ENCODE measurements at regions not wholly inside any gene's neighbourhood (a gene's known extent, or its start where the extent isn't known, plus 50 kb on each side); places are given as distances from the start of the nearest gene placed in this dataset.
A peak's percentile ranks its signal among the peaks of the same experiment; 100 is the strongest.

GRCh38 chr1:184219414-184219813 lies 167.4 kb upstream of the C1orf21 start:
- DNase-seq (ENCODE audit: low read depth), result no peak

- no peak for DNase-seq (ENCODE audit: low read depth)
Measured at GRCh38 chr1:184219883-184220282, 166.9 kb upstream of the C1orf21 start.

- DNase-seq (ENCODE audit: low read depth), result no peak
Measured at GRCh38 chr1:184221087-184221486, 165.7 kb upstream of the C1orf21 start.

- DNase-seq (ENCODE audit: low read depth), result peak; percentile 13
Measured at GRCh38 chr1:184222652-184223052, 164.2 kb upstream of the C1orf21 start.

- no peak for DNase-seq (ENCODE audit: low read depth)
Measured at GRCh38 chr1:184223216-184223615, 163.6 kb upstream of the C1orf21 start.

- no peak for DNase-seq (ENCODE audit: low read depth)
Measured at GRCh38 chr1:184225283-184226099, 161.3 kb upstream of the C1orf21 start.

GRCh38 chr1:184226100-184226487 lies 160.7 kb upstream of the C1orf21 start:
- DNase-seq (ENCODE audit: low read depth), result no peak

- no peak for DNase-seq (ENCODE audit: low read depth)
Measured at GRCh38 chr1:184228558-184228957, 158.3 kb upstream of the C1orf21 start.

GRCh38 chr1:184237588-184237987 lies 149.2 kb upstream of the C1orf21 start:
- DNase-seq (ENCODE audit: low read depth), result no peak

- no peak for DNase-seq (ENCODE audit: low read depth)
Measured at GRCh38 chr1:184241446-184241845, 145.4 kb upstream of the C1orf21 start.

- DNase-seq (ENCODE audit: low read depth), result peak; percentile 8
Measured at GRCh38 chr1:184242507-184242943, 144.3 kb upstream of the C1orf21 start.

- DNase-seq (ENCODE audit: low read depth), result no peak
Measured at GRCh38 chr1:184244962-184245361, 141.9 kb upstream of the C1orf21 start.

- DNase-seq (ENCODE audit: low read depth), result no peak
Measured at GRCh38 chr1:184247671-184248070, 139.2 kb upstream of the C1orf21 start.

- no peak for DNase-seq (ENCODE audit: low read depth)
Measured at GRCh38 chr1:184253921-184254320, 132.9 kb upstream of the C1orf21 start.

GRCh38 chr1:184254849-184255248 lies 132.0 kb upstream of the C1orf21 start:
- no peak for DNase-seq (ENCODE audit: low read depth)

- DNase-seq (ENCODE audit: low read depth), result no peak
Measured at GRCh38 chr1:184255560-184255959, 131.3 kb upstream of the C1orf21 start.

GRCh38 chr1:184257873-184258272 lies 129.0 kb upstream of the C1orf21 start:
- DNase-seq (ENCODE audit: low read depth), result no peak

GRCh38 chr1:184258525-184258924 lies 128.3 kb upstream of the C1orf21 start:
- no peak for DNase-seq (ENCODE audit: low read depth)

- DNase-seq (ENCODE audit: low read depth), result peak; percentile 74
Measured at GRCh38 chr1:184260382-184260781, 126.4 kb upstream of the C1orf21 start.

- DNase-seq (ENCODE audit: low read depth), result no peak
Measured at GRCh38 chr1:184262109-184262508, 124.7 kb upstream of the C1orf21 start.

GRCh38 chr1:184267747-184268146 lies 119.1 kb upstream of the C1orf21 start:
- no peak for DNase-seq (ENCODE audit: low read depth)

GRCh38 chr1:184270556-184270955 lies 116.3 kb upstream of the C1orf21 start:
- no peak for DNase-seq (ENCODE audit: low read depth)

- no peak for DNase-seq (ENCODE audit: low read depth)
Measured at GRCh38 chr1:184272175-184272866, 114.5 kb upstream of the C1orf21 start.
